Gastroesophageal sphincter (tissue), 4 donors: ENCODE measurements at regions not wholly inside any gene's neighbourhood (a gene's known extent, or its start where the extent isn't known, plus 50 kb on each side); places are given as distances from the start of the nearest gene placed in this dataset.

ENCODE experiments used
- ATAC-seq: fragments of 150-250 bp; one replicate; pipeline ENCODE4 v1.9.1; 2016; ENCODE audit warnings: mild to moderate bottlenecking, moderate library complexity
- H3K27ac ChIP-seq, 4 donors: fragments of 200-600 bp; sonication (generic) in 3 of 4; 1 replicate in 3 of 4; 2 replicates in 1 of 4; pipeline ENCODE4 v1.5.1; 2016 to 2019
- H3K27me3 ChIP-seq: fragments of 200-600 bp; sonication (generic); one replicate; pipeline ENCODE4 v1.5.1; 2019
- H3K36me3 ChIP-seq, 2 donors: fragments of 200-600 bp; sonication (generic); one replicate each; pipeline ENCODE4 v1.5.1; 2019; ENCODE audit warnings: control low read depth in 1 of 2
- H3K4me1 ChIP-seq, 3 donors: fragments of 200-600 bp; sonication (generic); 1 replicate in 2 of 3; 2 replicates in 1 of 3; pipeline ENCODE4 v1.5.1; 2016 to 2019; ENCODE audit warnings: control low read depth in 2 of 3
- H3K4me3 ChIP-seq, 2 donors: fragments of 200-600 bp; sonication (generic); one replicate each; pipeline ENCODE4 v1.5.1; 2019; ENCODE audit warnings: mild to moderate bottlenecking in 1 of 2, moderate library complexity in 1 of 2
- H3K9me3 ChIP-seq, 3 donors: fragments of 200-600 bp; sonication (generic); one replicate each; pipeline ENCODE4 v1.5.1; 2017 to 2019; ENCODE audit warnings: control low read depth in 2 of 3
- CTCF ChIP-seq, 4 experiments: fragments of 200-600 bp in 2 of 4; fragments of 450-650 bp in 2 of 4; sonication (generic) in 1 of 4; IDR thresholded peaks; one replicate each; pipeline ENCODE4 v1.5.1; 2017 to 2019; ENCODE audit warnings: antibody characterized with exemption in 4 of 4, mild to moderate bottlenecking in 2 of 4, moderate library complexity in 2 of 4
- EP300 ChIP-seq: sonication (generic); formaldehyde crosslinking; IDR thresholded peaks from one replicate; pipeline ENCODE4 v1.6.1; 2017; ENCODE audit warnings: antibody characterized with exemption, mild to moderate bottlenecking
- POLR2A ChIP-seq, 2 donors: fragments of 450-650 bp; IDR thresholded peaks; one replicate each; pipeline ENCODE4 v1.6.1; 2017; ENCODE audit warnings: antibody characterized with exemption in 2 of 2, mild to moderate bottlenecking in 2 of 2, moderate library complexity in 1 of 2
- POLR2AphosphoS5 ChIP-seq: sonication (generic); formaldehyde crosslinking; IDR thresholded peaks from one replicate; pipeline ENCODE4 v1.6.1; 2017; ENCODE audit warnings: antibody characterized with exemption
- WGBS, 2 donors: methylation state at CpG; one replicate each; pipeline ENCODE4 v1.1.5; 2018; ENCODE audit warnings: low coverage in 1 of 2; 5-methylcytosine and 5-hydroxymethylcytosine counted together

GRCh38 chr16:6211644-6212043 is 1114.0 kb upstream of the EEF2KMT start:
- 82% methylated on average over 2 of the region's 2 CpGs; no CpG with 5 or more reads in 1 of the 2 donors for WGBS, 2 donors
- H3K36me3 ChIP-seq, result no peaks in the 10 kb centered on the region
- no peaks in the 10 kb centered on the region for H3K4me1 ChIP-seq
- no peak for ATAC-seq
- no peak overlapping the region for H3K27ac ChIP-seq
- no peaks in the 10 kb centered on the region for H3K27me3 ChIP-seq
- TF ChIP-seq EP300 (no peak), POLR2AphosphoS5 (no peak), POLR2A (IDR thresholded peaks at IDR 0.05) (no peak), CTCF (IDR thresholded peaks at IDR 0.05) (no peak)
- no peaks in the 10 kb centered on the region for H3K9me3 ChIP-seq
- H3K4me3 ChIP-seq, result no peak overlapping the region

GRCh38 chr16:6209355-6209930 is 1111.8 kb upstream of the EEF2KMT start:
- Histone ChIP-seq H3K4me1 (no peaks in the 10 kb centered on the region), H3K27me3 (no peaks in the 10 kb centered on the region), H3K36me3 (no peaks in the 10 kb centered on the region), H3K9me3 (no peaks in the 10 kb centered on the region), H3K4me3 (no peak overlapping the region), H3K27ac (no peak overlapping the region)
- ATAC-seq, result no peak
- WGBS, 2 donors, result 29 to 49% methylated on average over 6 of the region's 6 CpGs
- TF ChIP-seq EP300, result no peak
- TF ChIP-seq POLR2A (IDR thresholded peaks at IDR 0.05), result no peak
- TF ChIP-seq CTCF (IDR thresholded peaks at IDR 0.05), result no peak
- no peak for TF ChIP-seq POLR2AphosphoS5

- Histone ChIP-seq H3K9me3 (peaks cover 0 to 3% (median 0%) of the 10 kb centered on the region in 3 donors), H3K4me1 (no peaks in the 10 kb centered on the region), H3K27ac (no peak overlapping the region), H3K27me3 (no peaks in the 10 kb centered on the region), H3K4me3 (no peak overlapping the region), H3K36me3 (no peaks in the 10 kb centered on the region)
- no peak for ATAC-seq
- no peak for TF ChIP-seq EP300
- no peak for TF ChIP-seq CTCF (IDR thresholded peaks at IDR 0.05)
- no peak for TF ChIP-seq POLR2AphosphoS5
- no peak for TF ChIP-seq POLR2A (IDR thresholded peaks at IDR 0.05)
- WGBS, 2 donors, result 52 to 75% methylated on average over 3 of the region's 3 CpGs
Measured at GRCh38 chr16:6207580-6207979, 1110.0 kb upstream of the EEF2KMT start.

GRCh38 chr16:6207124-6207523 is 1109.5 kb upstream of the EEF2KMT start:
- ATAC-seq, result no peak
- Histone ChIP-seq H3K4me1 (no peaks in the 10 kb centered on the region), H3K9me3 (peaks cover 0 to 3% (median 0%) of the 10 kb centered on the region in 3 donors), H3K4me3 (no peak overlapping the region), H3K36me3 (no peaks in the 10 kb centered on the region), H3K27me3 (no peaks in the 10 kb centered on the region), H3K27ac (no peak overlapping the region)
- WGBS, 2 donors, result 4 to 15% methylated on average over 3 of the region's 3 CpGs
- TF ChIP-seq POLR2AphosphoS5 (no peak), EP300 (no peak), CTCF (IDR thresholded peaks at IDR 0.05) (no peak), POLR2A (IDR thresholded peaks at IDR 0.05) (no peak)

- Histone ChIP-seq H3K27me3 (no peaks in the 10 kb centered on the region), H3K9me3 (peaks cover 0 to 3% (median 0%) of the 10 kb centered on the region in 3 donors), H3K4me1 (no peaks in the 10 kb centered on the region), H3K4me3 (no peak overlapping the region), H3K36me3 (no peaks in the 10 kb centered on the region), H3K27ac (no peak overlapping the region)
- TF ChIP-seq EP300 (no peak), POLR2A (IDR thresholded peaks at IDR 0.05) (no peak), CTCF (IDR thresholded peaks at IDR 0.05) (no peak), POLR2AphosphoS5 (no peak)
- 46 to 54% methylated on average over 5 of the region's 5 CpGs for WGBS, 2 donors
- no peak for ATAC-seq
Measured at GRCh38 chr16:6206080-6206479, 1108.5 kb upstream of the EEF2KMT start.
